ENCODE measurements at regions not wholly inside any gene's neighbourhood (a gene's known extent, or its start where the extent isn't known, plus 50 kb on each side); places are given as distances from the start of the nearest gene placed in this dataset.

DNA sequence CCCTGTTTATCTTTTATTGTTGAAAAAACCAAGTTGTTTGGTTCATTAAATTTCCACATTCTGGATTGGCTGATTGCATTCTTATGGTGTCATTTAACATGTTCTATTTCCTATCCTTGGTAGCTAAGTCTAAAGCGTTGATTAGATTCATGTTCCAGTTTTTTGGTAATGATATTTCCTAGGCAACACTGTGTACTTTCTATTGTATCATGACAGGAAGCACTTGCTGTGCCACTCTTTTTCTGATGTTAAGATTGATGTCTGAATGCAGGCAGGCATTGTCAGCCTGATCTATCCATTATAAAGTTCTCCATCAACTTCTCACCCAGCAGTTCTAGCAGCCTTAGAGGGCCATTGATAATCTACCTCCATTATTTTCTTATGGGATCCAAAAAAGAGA, 91.1 kb upstream of the ARID2 start:
- TF ChIP-seq, protein P1, sequence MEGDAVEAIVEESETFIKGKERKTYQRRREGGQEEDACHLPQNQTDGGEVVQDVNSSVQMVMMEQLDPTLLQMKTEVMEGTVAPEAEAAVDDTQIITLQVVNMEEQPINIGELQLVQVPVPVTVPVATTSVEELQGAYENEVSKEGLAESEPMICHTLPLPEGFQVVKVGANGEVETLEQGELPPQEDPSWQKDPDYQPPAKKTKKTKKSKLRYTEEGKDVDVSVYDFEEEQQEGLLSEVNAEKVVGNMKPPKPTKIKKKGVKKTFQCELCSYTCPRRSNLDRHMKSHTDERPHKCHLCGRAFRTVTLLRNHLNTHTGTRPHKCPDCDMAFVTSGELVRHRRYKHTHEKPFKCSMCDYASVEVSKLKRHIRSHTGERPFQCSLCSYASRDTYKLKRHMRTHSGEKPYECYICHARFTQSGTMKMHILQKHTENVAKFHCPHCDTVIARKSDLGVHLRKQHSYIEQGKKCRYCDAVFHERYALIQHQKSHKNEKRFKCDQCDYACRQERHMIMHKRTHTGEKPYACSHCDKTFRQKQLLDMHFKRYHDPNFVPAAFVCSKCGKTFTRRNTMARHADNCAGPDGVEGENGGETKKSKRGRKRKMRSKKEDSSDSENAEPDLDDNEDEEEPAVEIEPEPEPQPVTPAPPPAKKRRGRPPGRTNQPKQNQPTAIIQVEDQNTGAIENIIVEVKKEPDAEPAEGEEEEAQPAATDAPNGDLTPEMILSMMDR (IDR thresholded peaks at IDR 0.05 in 4 of 5, conservative IDR thresholded peaks at IDR 0.05 in 1 of 5): no peak
- TF ChIP-seq POLR2A (IDR thresholded peaks at IDR 0.05): no peak
